Adrenal gland (tissue), 5 donors: ENCODE measurements at regions not wholly inside any gene's neighbourhood (a gene's known extent, or its start where the extent isn't known, plus 50 kb on each side); places are given as distances from the start of the nearest gene placed in this dataset.

Source experiments
- CTCF ChIP-seq, 6 experiments: fragments of 450-650 bp in 4 of 6; fragments of 200-600 bp in 2 of 6; sonication (generic) in 1 of 6; IDR thresholded peaks; 1 replicate in 5 of 6; 2 replicates in 1 of 6; pipeline versions ENCODE4 v1.5.1 to v1.8.0; 2016 to 2021; ENCODE audit warnings: antibody characterized with exemption in 6 of 6, mild to moderate bottlenecking in 2 of 6, moderate library complexity in 1 of 6
- POLR2A ChIP-seq, 2 donors: fragments of 450-650 bp; IDR thresholded peaks; one replicate each; pipeline ENCODE4 v1.6.1; 2017; ENCODE audit warnings: antibody characterized with exemption in 2 of 2, mild to moderate bottlenecking in 2 of 2, moderate library complexity in 1 of 2
- donor health status: DM: no; HTN: no; CAD: no.

GRCh38 chr5:39656600-39656999 is 231.8 kb upstream of the DAB2 start:
- TF ChIP-seq CTCF (IDR thresholded peaks at IDR 0.05) (no peak), POLR2A (IDR thresholded peaks at IDR 0.05) (no peak)
